Neuronal stem cell (in vitro differentiated cells): ENCODE measurements at regions not wholly inside any gene's neighbourhood (a gene's known extent, or its start where the extent isn't known, plus 50 kb on each side); places are given as distances from the start of the nearest gene placed in this dataset.

Experiments used
- DNase-seq: peaks from one replicate; pipeline ENCODE4 v3.0.0-alpha.2; 2013; ENCODE audit warnings: low spot score
- H2AFZ ChIP-seq: one replicate; pipeline ENCODE4 v1.6.1; 2013; ENCODE audit warnings: mild to moderate bottlenecking, low read length, inconsistent platforms
- H2AK5ac ChIP-seq: 2 replicates; pipeline ENCODE4 v1.6.1; 2013; ENCODE audit warnings: low read depth, mild to moderate bottlenecking, inconsistent platforms, low read length, moderate library complexity, mixed read lengths
- H2BK120ac ChIP-seq: 2 replicates; pipeline ENCODE4 v1.6.1; 2013; ENCODE audit warnings: low read depth, mild to moderate bottlenecking, inconsistent platforms, low read length, moderate library complexity, mixed read lengths
- H2BK12ac ChIP-seq: one replicate; pipeline ENCODE4 v1.6.1; 2013; ENCODE audit warnings: low read length, inconsistent platforms
- H2BK15ac ChIP-seq: 2 replicates; pipeline ENCODE4 v1.6.1; 2013; ENCODE audit warnings: mild to moderate bottlenecking, low read length, inconsistent platforms, mixed read lengths
- H2BK5ac ChIP-seq: one replicate; pipeline ENCODE4 v1.6.1; 2013; ENCODE audit warnings: inconsistent platforms, mild to moderate bottlenecking, low read length, moderate library complexity
- H3K14ac ChIP-seq: one replicate; pipeline ENCODE4 v1.6.1; 2013; ENCODE audit warnings: low read length, inconsistent platforms
- H3K18ac ChIP-seq: 2 replicates; pipeline ENCODE4 v1.6.1; 2013; ENCODE audit warnings: low read length, inconsistent platforms
- H3K23ac ChIP-seq: 2 replicates; pipeline ENCODE4 v1.6.1; 2013; ENCODE audit warnings: low read depth, mild to moderate bottlenecking, mixed read lengths, low read length, inconsistent platforms; ENCODE audit not compliant: poor library complexity
- H3K27ac ChIP-seq: replicated peaks from 3 replicates; pipeline ENCODE4 v1.5.1; 2013; ENCODE audit warnings: low read length, inconsistent platforms
- H3K27me3 ChIP-seq, 3 experiments: 2 replicates each; pipeline ENCODE4 v1.6.1; 2013; ENCODE audit warnings: low read length in 3 of 3, mild to moderate bottlenecking in 2 of 3, inconsistent platforms in 1 of 3, low read depth in 1 of 3, mixed read lengths in 1 of 3, moderate library complexity in 1 of 3; ENCODE audit not compliant: control insufficient read depth in 3 of 3, insufficient read depth in 3 of 3
- H3K36me3 ChIP-seq, 2 donors: replicated peaks in 1 of 2; 2 replicates each; pipeline ENCODE4 v1.6.1; 2013; ENCODE audit warnings: low read length in 2 of 2; ENCODE audit not compliant: control insufficient read depth in 2 of 2, insufficient read depth in 2 of 2
- H3K4ac ChIP-seq: 2 replicates; pipeline ENCODE4 v1.6.1; 2013; ENCODE audit warnings: inconsistent platforms, mild to moderate bottlenecking, low read length, moderate library complexity
- H3K4me1 ChIP-seq, 2 donors: 1 replicate in 1 of 2; 2 replicates in 1 of 2; pipeline ENCODE4 v1.6.1; 2013; ENCODE audit warnings: low read length in 2 of 2, low read depth in 1 of 2; ENCODE audit not compliant: control insufficient read depth in 2 of 2, insufficient read depth in 1 of 2
- H3K4me2 ChIP-seq: one replicate; pipeline ENCODE4 v1.6.1; 2013; ENCODE audit warnings: mild to moderate bottlenecking, low read length, inconsistent platforms; ENCODE audit not compliant: insufficient read depth, poor library complexity, severe bottlenecking
- H3K4me3 ChIP-seq, 2 donors: 2 replicates each; pipeline ENCODE4 v1.5.1; 2013; ENCODE audit warnings: low read length in 2 of 2, mild to moderate bottlenecking in 2 of 2, inconsistent platforms in 1 of 2, moderate library complexity in 1 of 2
- H3K79me1 ChIP-seq: one replicate; pipeline ENCODE4 v1.6.1; 2013; ENCODE audit warnings: low read depth, mild to moderate bottlenecking, inconsistent platforms, low read length, moderate library complexity
- H3K9ac ChIP-seq: one replicate; pipeline ENCODE4 v1.6.1; 2013; ENCODE audit warnings: mild to moderate bottlenecking, low read depth, low read length, inconsistent platforms; ENCODE audit not compliant: poor library complexity
- H3K9me3 ChIP-seq, 2 donors: replicated peaks in 1 of 2; 2 replicates each; pipeline versions ENCODE3 to v1.6.1; 2013; ENCODE audit warnings: low read length in 2 of 2, mild to moderate bottlenecking in 2 of 2, inconsistent platforms in 1 of 2, low read depth in 1 of 2, mixed read lengths in 1 of 2, moderate library complexity in 1 of 2; ENCODE audit not compliant: control insufficient read depth in 2 of 2, insufficient read depth in 1 of 2
- H4K8ac ChIP-seq: one replicate; pipeline ENCODE4 v1.6.1; 2013; ENCODE audit warnings: low read depth, mild to moderate bottlenecking, inconsistent platforms, low read length, moderate library complexity
- H4K91ac ChIP-seq: one replicate; pipeline ENCODE4 v1.6.1; 2013; ENCODE audit warnings: low read length, low read depth, mild to moderate bottlenecking, inconsistent platforms; ENCODE audit not compliant: poor library complexity
- WGBS, 2 donors: extraction: QIAGEN DNeasy Blood & Tissue Kit; methylation state at CpG; one replicate each; pipeline ENCODE4 v1.1.7; 2013; ENCODE audit warnings: missing lambda C conversion rate in 2 of 2, mixed read lengths in 1 of 2; ENCODE audit not compliant: insufficient read length in 2 of 2, insufficient replicate concordance in 1 of 2; ENCODE audit errors: extremely low coverage in 2 of 2; 5-methylcytosine and 5-hydroxymethylcytosine counted together

DNA sequence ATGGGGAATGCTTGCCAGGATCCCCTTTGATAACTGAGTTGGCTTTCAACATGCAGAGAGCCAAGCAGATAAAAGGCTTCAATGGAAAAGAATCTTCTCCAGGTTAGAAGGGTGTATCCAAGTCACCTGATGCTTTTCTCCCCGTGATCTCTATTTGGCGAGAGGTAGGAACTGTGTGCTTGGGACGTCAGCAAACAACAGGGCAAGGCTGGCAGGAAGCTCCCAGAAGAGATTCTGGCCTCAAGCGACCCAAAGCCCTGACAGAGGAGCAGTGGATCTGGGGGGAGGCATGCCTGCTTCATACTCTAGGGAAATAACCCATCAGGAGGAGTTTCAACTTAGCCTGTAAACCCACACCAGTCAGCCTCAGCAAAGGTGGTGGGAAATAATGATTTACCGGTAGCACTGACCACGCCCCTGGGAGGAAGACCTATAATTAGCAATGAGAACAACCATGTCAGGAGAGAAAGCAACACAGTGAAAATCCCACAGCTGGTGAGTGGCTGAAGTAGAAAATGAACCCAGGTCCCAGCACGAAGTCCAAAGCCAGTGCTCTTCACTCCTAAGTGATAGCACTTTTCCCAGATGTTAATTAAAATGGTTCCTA is 76.3 kb upstream of the SEC11C start:
- no peak overlapping the region for H2AFZ ChIP-seq
- no peak overlapping the region for H3K14ac ChIP-seq
- no peak overlapping the region for H2BK120ac ChIP-seq
- H3K9me3 ChIP-seq = no peaks in the 10 kb centered on the region
- H2BK15ac ChIP-seq = no peak overlapping the region
- H3K79me1 ChIP-seq = no peaks in the 10 kb centered on the region
- H3K36me3 ChIP-seq = no peaks in the 10 kb centered on the region
- DNase-seq = no peak
- no peak overlapping the region for H2AK5ac ChIP-seq
- no peak overlapping the region for H3K4ac ChIP-seq
- peaks cover 0 to 25% (median 0%) of the 10 kb centered on the region in 3 experiments for H3K27me3 ChIP-seq
- no peak overlapping the region for H4K91ac ChIP-seq
- no CpG with 5 or more reads among the region's 7 CpGs for WGBS, 2 donors
- no peak overlapping the region for H3K23ac ChIP-seq
- no peak overlapping the region for H4K8ac ChIP-seq
- no peak overlapping the region for H3K27ac ChIP-seq
- no peak overlapping the region for H2BK5ac ChIP-seq
- no peak overlapping the region for H3K18ac ChIP-seq
- no peak overlapping the region for H2BK12ac ChIP-seq
- H3K4me3 ChIP-seq = no peak overlapping the region
- no peak overlapping the region for H3K4me2 ChIP-seq
- H3K4me1 ChIP-seq = no peaks in the 10 kb centered on the region
- H3K9ac ChIP-seq = no peak overlapping the region

DNA sequence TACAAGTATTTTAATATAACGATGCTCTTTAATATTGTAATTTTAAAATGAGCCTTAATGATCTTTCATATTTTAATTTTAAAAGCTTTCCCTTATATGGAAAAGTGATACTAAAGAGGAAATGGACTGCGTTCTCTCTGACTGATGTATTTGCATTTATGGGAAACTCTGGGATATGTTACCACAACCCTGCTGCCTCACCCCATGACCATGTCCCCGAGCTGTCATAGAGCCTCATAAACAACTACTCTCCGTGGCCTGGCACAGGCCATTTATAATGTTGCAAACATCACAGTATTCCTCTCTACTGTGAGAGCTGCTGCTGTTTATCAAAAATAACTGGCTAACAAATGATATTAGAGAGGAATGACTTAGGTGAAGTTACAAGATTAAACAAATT is 75.8 kb upstream of the SEC11C start:
- no peak overlapping the region for H2AFZ ChIP-seq
- H2BK120ac ChIP-seq = no peak overlapping the region
- H3K4me2 ChIP-seq = no peak overlapping the region
- no peak overlapping the region for H4K91ac ChIP-seq
- no peak overlapping the region for H2BK15ac ChIP-seq
- H2BK5ac ChIP-seq = no peak overlapping the region
- no peak overlapping the region for H3K9ac ChIP-seq
- no peaks in the 10 kb centered on the region for H3K79me1 ChIP-seq
- H2AK5ac ChIP-seq = no peak overlapping the region
- no CpG with 5 or more reads among the region's 4 CpGs for WGBS, 2 donors
- H3K27me3 ChIP-seq = peaks cover 0 to 25% (median 0%) of the 10 kb centered on the region in 3 experiments
- DNase-seq = no peak
- H3K4me1 ChIP-seq = no peaks in the 10 kb centered on the region
- no peaks in the 10 kb centered on the region for H3K9me3 ChIP-seq
- no peak overlapping the region for H3K4me3 ChIP-seq
- H2BK12ac ChIP-seq = no peak overlapping the region
- no peak overlapping the region for H3K14ac ChIP-seq
- no peak overlapping the region for H3K23ac ChIP-seq
- no peak overlapping the region for H4K8ac ChIP-seq
- no peaks in the 10 kb centered on the region for H3K36me3 ChIP-seq
- H3K4ac ChIP-seq = no peak overlapping the region
- H3K18ac ChIP-seq = no peak overlapping the region
- H3K27ac ChIP-seq = no peak overlapping the region

DNA sequence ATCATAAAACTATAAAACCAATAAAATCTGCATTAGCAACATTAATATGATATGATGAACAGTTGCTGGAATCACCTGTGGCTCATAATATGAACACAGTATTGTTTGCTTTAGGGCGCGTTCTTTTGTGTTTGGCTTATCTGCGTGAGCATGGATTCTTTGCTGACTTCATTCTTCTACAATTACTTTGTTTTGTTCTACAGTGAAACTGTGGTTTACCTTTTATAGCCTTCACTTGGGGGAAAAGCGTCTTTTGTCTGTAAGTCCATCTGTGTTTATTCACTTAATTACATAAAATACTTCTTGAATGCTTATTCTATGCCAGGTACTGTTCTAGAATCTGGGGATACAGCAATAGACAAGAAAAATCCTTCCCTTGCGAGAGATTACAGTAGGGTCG is 74.0 kb upstream of the SEC11C start:
- H2BK15ac ChIP-seq = no peak overlapping the region
- H3K4ac ChIP-seq = no peak overlapping the region
- H3K79me1 ChIP-seq = no peaks in the 10 kb centered on the region
- H3K18ac ChIP-seq = no peak overlapping the region
- H3K14ac ChIP-seq = no peak overlapping the region
- no peak overlapping the region for H4K8ac ChIP-seq
- no peak overlapping the region for H2AK5ac ChIP-seq
- H3K4me2 ChIP-seq = no peak overlapping the region
- no CpG with 5 or more reads among the region's 6 CpGs for WGBS, 2 donors
- H3K27ac ChIP-seq = no peak overlapping the region
- no peak for DNase-seq
- H3K27me3 ChIP-seq = peaks cover 0 to 14% (median 0%) of the 10 kb centered on the region in 3 experiments
- H3K4me1 ChIP-seq = no peaks in the 10 kb centered on the region
- no peak overlapping the region for H2BK120ac ChIP-seq
- H3K23ac ChIP-seq = no peak overlapping the region
- no peak overlapping the region for H2BK12ac ChIP-seq
- H3K9ac ChIP-seq = no peak overlapping the region
- H3K4me3 ChIP-seq = no peak overlapping the region
- H3K36me3 ChIP-seq = no peaks in the 10 kb centered on the region
- H2AFZ ChIP-seq = no peak overlapping the region
- H3K9me3 ChIP-seq = no peaks in the 10 kb centered on the region
- no peak overlapping the region for H2BK5ac ChIP-seq
- no peak overlapping the region for H4K91ac ChIP-seq

DNA sequence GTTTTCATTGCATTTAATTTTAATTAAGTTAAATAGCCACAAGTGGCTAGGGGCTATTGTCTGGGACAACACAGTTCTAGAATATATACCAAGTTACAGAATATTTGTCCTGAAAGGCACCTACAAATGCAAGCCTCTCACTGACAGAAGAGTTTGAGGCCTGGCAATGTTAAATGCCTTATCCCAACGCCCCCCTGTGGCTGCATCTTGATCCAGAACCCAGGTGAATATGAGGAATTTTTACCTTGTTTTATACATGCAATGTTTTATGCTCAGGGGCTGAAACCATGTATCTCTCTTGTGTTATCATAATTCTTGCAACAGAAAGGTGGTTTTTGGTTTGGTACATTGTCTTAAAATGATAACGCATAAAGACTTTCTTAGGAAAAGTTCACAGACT is 71.8 kb upstream of the SEC11C start:
- no peak for DNase-seq
- Histone ChIP-seq H4K91ac (no peak overlapping the region), H2BK12ac (no peak overlapping the region), H2BK5ac (no peak overlapping the region), H2BK120ac (no peak overlapping the region), H2AFZ (no peak overlapping the region), H3K14ac (no peak overlapping the region), H2AK5ac (no peak overlapping the region), H3K36me3 (no peaks in the 10 kb centered on the region), H3K18ac (no peak overlapping the region), H3K4ac (no peak overlapping the region), H3K27ac (no peak overlapping the region), H3K9ac (no peak overlapping the region), H3K9me3 (no peaks in the 10 kb centered on the region), H3K79me1 (no peaks in the 10 kb centered on the region), H3K4me2 (no peak overlapping the region), H3K27me3 (peaks cover 0 to 5% (median 0%) of the 10 kb centered on the region in 3 experiments), H2BK15ac (no peak overlapping the region), H4K8ac (no peak overlapping the region), H3K4me3 (no peak overlapping the region), H3K4me1 (no peaks in the 10 kb centered on the region), H3K23ac (no peak overlapping the region)
- no CpG with 5 or more reads among the region's 2 CpGs for WGBS, 2 donors
